ENCODE measurements at regions not wholly inside any gene's neighbourhood (a gene's known extent, or its start where the extent isn't known, plus 50 kb on each side); places are given as distances from the start of the nearest gene placed in this dataset.
"Not testable (repeated sequence)": the region's sequence is repeated elsewhere in the genome, so short reads cannot be mapped to it uniquely, and the experiment has no call there.

DNA sequence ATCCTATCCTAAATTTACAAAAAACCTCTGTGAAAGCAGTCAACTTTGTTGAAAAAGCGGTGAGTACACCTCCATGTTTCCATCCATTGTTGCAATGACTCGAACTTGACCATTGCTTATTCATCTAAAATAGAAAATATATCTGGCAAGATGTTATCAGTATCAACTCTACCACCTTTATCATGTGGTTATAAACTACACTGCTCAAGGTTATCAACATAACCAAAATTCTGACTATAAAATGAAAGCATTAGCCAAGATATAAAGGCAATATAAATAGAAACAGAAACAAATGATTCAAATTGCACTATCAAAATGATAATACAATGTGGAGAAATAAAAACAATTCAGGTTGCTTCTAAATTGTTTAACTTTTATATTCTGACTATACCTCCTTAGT lies 150.0 kb downstream of the AVL9 start:
- H3K27ac Mint-ChIP-seq; intact Hi-C loops (cut with micrococcal nuclease): not testable (repeated sequence)

DNA sequence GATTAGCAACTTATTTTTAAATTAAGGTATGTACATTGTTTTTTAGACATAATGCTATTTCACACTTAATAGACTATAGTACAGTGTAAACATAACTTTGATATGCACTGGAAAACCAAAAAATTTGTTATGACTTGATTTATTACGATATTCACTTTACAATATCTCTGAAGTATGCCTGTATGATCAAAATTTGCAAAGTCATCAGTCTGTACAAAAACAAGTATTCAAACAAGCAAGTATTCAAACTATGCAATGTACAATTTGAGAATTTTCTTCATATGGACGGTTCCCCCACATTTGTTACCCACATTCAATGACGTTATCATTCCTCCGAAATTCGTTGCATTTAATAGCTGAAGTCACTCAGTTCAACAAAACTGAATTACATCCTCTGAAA lies 147.9 kb downstream of the AVL9 start:
- H3K4me1 Mint-ChIP-seq (ENCODE audit: low read depth): peaks cover 5% of the 10 kb centered on the region
- peaks cover 5% of the 10 kb centered on the region for H3K9me3 Mint-ChIP-seq
- no peak overlapping the region for H3K27ac Mint-ChIP-seq
- DNase-seq (ENCODE audit: low spot score): no peak
- no peak overlapping the region for H3K4me3 Mint-ChIP-seq
- no peaks in the 10 kb centered on the region for H3K27me3 Mint-ChIP-seq (ENCODE audit: insufficient read depth)
- intact Hi-C loops (cut with micrococcal nuclease): no loop called here
- H3K36me3 Mint-ChIP-seq (ENCODE audit: low read depth): no peaks in the 10 kb centered on the region

More for the DNA sequence above, 150.0 kb downstream of the AVL9 start:
- not testable (repeated sequence) for DNase-seq (ENCODE audit: low spot score); H3K36me3 Mint-ChIP-seq (ENCODE audit: low read depth); H3K4me3 Mint-ChIP-seq; H3K4me1 Mint-ChIP-seq (ENCODE audit: low read depth); H3K27me3 Mint-ChIP-seq (ENCODE audit: insufficient read depth); H3K9me3 Mint-ChIP-seq

DNA sequence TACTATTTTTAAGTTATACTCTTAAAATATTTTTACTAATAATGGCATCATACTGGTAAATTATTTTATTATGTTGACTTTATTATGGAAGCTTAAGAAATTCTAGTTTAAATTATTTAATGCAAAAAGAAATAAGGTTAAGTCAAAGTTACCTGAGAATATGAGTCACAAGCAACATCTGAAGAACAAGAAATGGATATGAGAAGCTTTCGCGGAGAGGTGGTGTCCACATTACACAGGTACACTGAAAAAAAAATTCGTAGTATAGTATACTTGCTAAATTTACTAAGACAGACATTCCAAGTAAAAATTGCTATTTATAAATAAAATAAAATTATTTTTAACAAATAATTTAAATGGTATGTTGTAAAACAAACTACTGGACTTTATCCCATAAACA lies 143.8 kb downstream of the AVL9 start:
- Mint-ChIP-seq H3K4me3 (no peak overlapping the region), H3K27me3 (ENCODE audit: insufficient read depth) (no peaks in the 10 kb centered on the region), H3K36me3 (ENCODE audit: low read depth) (no peaks in the 10 kb centered on the region), H3K4me1 (ENCODE audit: low read depth) (peaks cover 5% of the 10 kb centered on the region), H3K27ac (no peak overlapping the region), H3K9me3 (no peaks in the 10 kb centered on the region)
- intact Hi-C loops (cut with micrococcal nuclease): no loop called here
- no peak for DNase-seq (ENCODE audit: low spot score)

DNA sequence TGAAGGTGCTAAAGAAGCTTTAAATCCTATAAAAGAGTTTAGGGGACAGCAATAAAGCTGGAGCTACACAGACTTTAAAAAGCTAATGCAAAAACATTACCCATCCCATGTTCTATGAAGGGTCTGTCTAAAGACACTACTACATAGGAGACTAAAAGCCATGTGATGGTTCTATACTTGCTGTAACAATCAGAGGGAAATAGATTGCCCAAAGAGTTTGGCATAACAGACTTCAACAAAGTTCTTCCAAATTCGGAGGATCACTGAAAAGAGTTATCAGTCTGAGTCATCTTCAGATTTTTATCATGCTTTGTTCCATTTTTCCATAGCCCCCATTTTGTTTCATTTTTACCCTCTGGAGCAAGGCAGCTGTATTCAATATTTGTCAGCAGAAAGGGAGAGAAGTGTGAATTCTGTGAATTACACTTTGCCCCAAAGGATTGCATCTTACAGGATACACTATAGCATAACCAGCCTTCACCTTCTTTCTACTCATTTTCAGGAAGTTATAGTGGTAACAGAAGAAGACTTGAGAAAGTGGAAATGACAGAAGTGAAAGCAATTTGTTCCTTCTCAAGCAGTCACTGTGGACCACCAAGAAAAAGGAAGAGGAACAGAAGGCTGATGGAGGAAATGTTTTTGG lies 143.3 kb downstream of the AVL9 start:
- H3K4me3 Mint-ChIP-seq; H3K4me1 Mint-ChIP-seq (ENCODE audit: low read depth); DNase-seq (ENCODE audit: low spot score); intact Hi-C loops (cut with micrococcal nuclease); H3K36me3 Mint-ChIP-seq (ENCODE audit: low read depth); H3K27me3 Mint-ChIP-seq (ENCODE audit: insufficient read depth); H3K9me3 Mint-ChIP-seq: not testable (repeated sequence)
- peak overlapping the region; percentile 0 for H3K27ac Mint-ChIP-seq

All from activated T-helper 1 cell treated with anti-CD3 and anti-CD28 coated beads, Interleukin-12 subunit alpha, Interleukin-12 subunit beta, Interleukin-2, Interleukin-4 antibody, amounts not matched to agents 30 ng/mL and 10 ng/mL and 1 ng/mL, durations not matched to agents 14 hours and 24 hours and 36 hours (primary cell).